GM12878 (cell line): ENCODE measurements at regions not wholly inside any gene's neighbourhood (a gene's known extent, or its start where the extent isn't known, plus 50 kb on each side); places are given as distances from the start of the nearest gene placed in this dataset.

Experiments
- ATAC-seq: fragments of 200-7000 bp; cut with Tn5 transposase; 3 replicates; pipeline ENCODE4 v1.9.1; 2020; ENCODE audit warnings: mild to moderate bottlenecking, moderate library complexity
- BruUV-seq: library from RNA; stranded (reverse); fragments of 400-500 nt; replicated peaks from 2 replicates; lab custom pipeline; 2021; lab: Mats Ljungman, UMichigan
- CTCF ChIA-PET: fragments of 300-600 bp; sonication (Branson Sonifier 250); formaldehyde crosslinking; extraction: SDS; loops from one replicate; lab custom pipeline; 2021; ENCODE audit warnings: inconsistent platforms; lab: Yijun Ruan, JAX
- POLR2A ChIA-PET: fragments of 350-600 bp; formaldehyde crosslinking; extraction: SDS; loops from one replicate; lab custom pipeline; 2021; ENCODE audit warnings: inconsistent platforms; lab: Charles Lee
- RAD21 ChIA-PET: fragments of 300-600 bp; sonication (Branson Sonifier 250); formaldehyde crosslinking; loops from one replicate; lab custom pipeline; 2023; ENCODE audit warnings: antibody characterized with exemption; ENCODE audit not compliant: unreplicated experiment; lab: Charles Lee
- SMC1A ChIA-PET: fragments of 300-600 bp; sonication (Branson Sonifier 250); formaldehyde crosslinking; loops from one replicate; lab custom pipeline; 2023; ENCODE audit not compliant: unreplicated experiment, uncharacterized antibody; lab: Charles Lee
- DNase-seq: peaks from one replicate; pipeline ENCODE4 v3.0.0-alpha.2; 2011; ENCODE audit warnings: low read depth, low spot score
- FAIRE-seq: peaks from 3 replicates; lab custom pipeline; 2011; peaks lifted over from hg19 to GRCh38; lab: Jason Lieb, UNC
- H2AFZ ChIP-seq: 2 replicates; pipeline ENCODE4 v1.6.0; 2011; ENCODE audit warnings: low read depth, low read length, control low read depth; ENCODE audit not compliant: control insufficient read depth
- H3K27ac ChIP-seq: 2 replicates; pipeline ENCODE4 v1.5.1; 2011; ENCODE audit warnings: control low read depth; ENCODE audit not compliant: control insufficient read depth, insufficient read depth
- H3K27me3 ChIP-seq, 2 experiments: replicated peaks in 1 of 2; 2 replicates each; pipeline versions ENCODE4 v1.6.0 to v1.6.1; 2011; ENCODE audit warnings: low read length in 1 of 2; ENCODE audit not compliant: control insufficient read depth in 2 of 2, insufficient read depth in 2 of 2
- H3K36me3 ChIP-seq, 2 experiments: 2 replicates each; pipeline ENCODE4 v1.5.1; 2011; ENCODE audit warnings: low read length in 1 of 2; ENCODE audit not compliant: control insufficient read depth in 2 of 2, insufficient read depth in 2 of 2
- H3K4me1 ChIP-seq: 2 replicates; pipeline ENCODE4 v1.6.1; 2011; ENCODE audit warnings: mild to moderate bottlenecking, low read length, moderate library complexity, mixed read lengths; ENCODE audit not compliant: control insufficient read depth, insufficient read depth
- H3K4me2 ChIP-seq: 2 replicates; pipeline ENCODE4 v1.6.0; 2011; ENCODE audit warnings: control low read depth; ENCODE audit not compliant: control insufficient read depth, insufficient read depth
- H3K4me3 ChIP-seq: fragments of 200-600 bp; sonication (generic); 2 replicates; pipeline ENCODE4 v1.5.1; 2016
- H3K79me2 ChIP-seq: 2 replicates; pipeline ENCODE4 v1.6.0; 2011; ENCODE audit warnings: low read length; ENCODE audit not compliant: control insufficient read depth, insufficient read depth
- H3K9ac ChIP-seq: 2 replicates; pipeline ENCODE4 v1.8.0; 2011; ENCODE audit warnings: low read length, control low read depth, mixed read lengths; ENCODE audit not compliant: control insufficient read depth, insufficient read depth
- H3K9me3 ChIP-seq: replicated peaks from 3 replicates; pipeline ENCODE4 v1.5.1; 2011; ENCODE audit warnings: mild to moderate bottlenecking, low read length; ENCODE audit not compliant: control insufficient read depth, insufficient read depth
- H4K20me1 ChIP-seq: 2 replicates; pipeline ENCODE4 v1.6.0; 2011; ENCODE audit not compliant: control insufficient read depth, insufficient read depth
- CHD1 ChIP-seq: IDR thresholded peaks from 2 replicates; pipeline ENCODE4 v1.6.1; 2012; ENCODE audit warnings: low read depth, low read length, improper control_type of control experiment
- CREM ChIP-seq: IDR thresholded peaks from 2 replicates; pipeline ENCODE4 v1.6.1; 2014; ENCODE audit warnings: antibody characterized with exemption, low read depth
- DPF2 ChIP-seq: fragments of 450-650 bp; IDR thresholded peaks from 2 replicates; pipeline ENCODE4 v1.6.1; 2017; ENCODE audit warnings: mild to moderate bottlenecking
- ESRRA ChIP-seq: IDR thresholded peaks from 2 replicates; pipeline ENCODE4 v1.6.1; 2012; ENCODE audit warnings: mild to moderate bottlenecking, low read length, improper control_type of control experiment
- FOXM1 ChIP-seq: IDR thresholded peaks from 2 replicates; pipeline ENCODE4 v1.6.1; 2012; ENCODE audit warnings: low read depth, mild to moderate bottlenecking, inconsistent platforms, low read length, moderate library complexity
- MTA3 ChIP-seq: IDR thresholded peaks from 2 replicates; pipeline ENCODE4 v1.6.1; 2012; ENCODE audit warnings: low read length, inconsistent platforms, borderline replicate concordance
- PAX8 ChIP-seq: fragments of 450-650 bp; IDR thresholded peaks from 2 replicates; pipeline ENCODE4 v1.6.1; 2017; ENCODE audit warnings: mild to moderate bottlenecking, moderate library complexity
- RBBP5 ChIP-seq: fragments of 200-600 bp; sonication (generic); conservative IDR thresholded peaks from 2 replicates; pipeline ENCODE4 v1.6.1; 2016
- SMAD5 ChIP-seq: IDR thresholded peaks from 2 replicates; pipeline ENCODE4 v1.6.1; 2016; ENCODE audit warnings: antibody characterized with exemption, low read depth
- STAT3 ChIP-seq: IDR thresholded peaks from 2 replicates; pipeline ENCODE4 v1.6.1; 2011; ENCODE audit warnings: low read depth, low read length, improper control_type of control experiment
- WRNIP1 ChIP-seq: IDR thresholded peaks from 2 replicates; pipeline ENCODE4 v1.6.1; 2011; ENCODE audit warnings: low read depth, low read length, improper control_type of control experiment, borderline replicate concordance
- YY1 ChIP-seq: IDR thresholded peaks from 2 replicates; pipeline ENCODE4 v1.6.1; 2011; ENCODE audit warnings: low read depth, mild to moderate bottlenecking, low read length
- ZBED1 ChIP-seq: IDR thresholded peaks from 2 replicates; pipeline ENCODE4 v1.6.1; 2016; ENCODE audit warnings: borderline replicate concordance
- in situ Hi-C: fragments of 300-500 bp; cut with MboI; formaldehyde crosslinking; loops from 9 replicates; pipeline ENCODE4 v1.14.3; 2018; ENCODE audit warnings: mixed read lengths
- intact Hi-C: fragments of 100-400 bp; cut with micrococcal nuclease; formaldehyde crosslinking; loops from one replicate; pipeline ENCODE4 v1.14.2; 2022; ENCODE audit not compliant: unreplicated experiment
- TF ChIP-seq, protein P1 (sequence below): IDR thresholded peaks from 2 replicates; pipeline ENCODE4 v1.6.1; 2012; ENCODE audit warnings: low read length, inconsistent platforms
- TF ChIP-seq, protein P2 (sequence below): fragments of 450-650 bp; IDR thresholded peaks from 2 replicates; pipeline ENCODE4 v1.6.1; 2017; ENCODE audit warnings: mild to moderate bottlenecking, moderate library complexity
- TF ChIP-seq, protein P3 (sequence below): fragments of 450-650 bp; IDR thresholded peaks from 2 replicates; pipeline ENCODE4 v1.6.1; 2016; ENCODE audit warnings: mild to moderate bottlenecking
- TF ChIP-seq, protein P4 (sequence below): fragments of 150-350 bp; IDR thresholded peaks from 2 replicates; pipeline ENCODE4 v1.6.1; 2014; ENCODE audit warnings: mild to moderate bottlenecking, low read depth, low read length

DNA sequence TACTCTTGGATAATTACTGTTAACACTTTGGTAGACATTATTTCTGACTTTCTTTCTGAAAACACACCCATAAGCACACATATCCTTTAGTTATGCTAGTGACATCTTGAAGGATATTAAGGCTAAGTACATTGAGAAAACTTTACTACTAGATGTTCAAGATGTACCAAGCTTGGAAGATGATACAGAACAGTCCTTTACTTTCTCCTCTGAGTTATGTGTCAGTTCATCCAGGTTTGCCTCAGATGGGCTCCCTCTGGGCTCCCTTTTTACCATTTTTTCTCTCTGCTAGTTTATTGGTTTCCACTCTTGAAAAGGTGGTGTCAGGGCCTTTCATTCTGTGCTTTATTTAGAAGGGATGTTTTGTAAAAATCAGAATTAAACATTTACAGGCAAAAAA is 172.3 kb downstream of the S1PR1 start:
- peak overlapping the region; percentile 75 for H3K4me2 ChIP-seq
- no peaks in the 10 kb centered on the region for H3K27me3 ChIP-seq
- H3K9ac ChIP-seq, result peak overlapping the region; percentile 77
- intact Hi-C loops (loop anchor here (5.0 kb wide), 1 partner anchor 172 kb away; the partner anchor contains the start of gene S1PR1), in situ Hi-C loops (no loop called here)
- peaks cover 59% of the 10 kb centered on the region for H3K4me1 ChIP-seq
- SMC1A ChIA-PET, result interaction anchor here (0.6 to 33.8 kb wide), 19 partner anchors 10 to 494 kb away, joined by 3 to 618 read pairs (median 16); no protein-coding TSS in a partner anchor
- no peak overlapping the region for H2AFZ ChIP-seq
- BruUV-seq, result no TSS peak
- peaks cover 0 to 6% of the 10 kb centered on the region in 2 experiments; a peak in 1 of 4 replicates for H3K36me3 ChIP-seq
- RAD21 ChIA-PET, result interaction anchor here (0.8 to 10.8 kb wide), 15 partner anchors 11 to 488 kb away, joined by 3 to 503 read pairs (median 39); no protein-coding TSS in a partner anchor
- H3K27ac ChIP-seq, result peak overlapping the region; percentile 98
- no peak for DNase-seq
- FAIRE-seq, result no peak
- peaks cover 13% of the 10 kb centered on the region for H3K9me3 ChIP-seq
- POLR2A ChIA-PET, result interaction anchor here (0.7 to 12.2 kb wide), 10 partner anchors 9 to 119 kb away, joined by 3 to 209 read pairs (median 36); no protein-coding TSS in a partner anchor
- CTCF ChIA-PET, result interaction anchor here (1.1 to 12.2 kb wide), 18 partner anchors 11 to 121 kb away, joined by 3 to 323 read pairs (median 10); no protein-coding TSS in a partner anchor
- peak; percentile 2 for ATAC-seq
- H3K4me3 ChIP-seq, result peak overlapping the region; percentile 54; the same call in 1 of the 2 replicates
- H4K20me1 ChIP-seq, result no peaks in the 10 kb centered on the region
- H3K79me2 ChIP-seq, result peaks cover 12% of the 10 kb centered on the region
- 0 out of 2 replicates have a peak, but pooled peaks have one; percentile 14 for TF ChIP-seq YY1
- TF ChIP-seq CREM, result 0 out of 2 replicates have a peak, but pooled peaks have one; percentile 12
- TF ChIP-seq RBBP5, result no peak
- peak; percentile 26; the same call in 1 of the 2 replicates for TF ChIP-seq FOXM1
- TF ChIP-seq, protein P1, sequence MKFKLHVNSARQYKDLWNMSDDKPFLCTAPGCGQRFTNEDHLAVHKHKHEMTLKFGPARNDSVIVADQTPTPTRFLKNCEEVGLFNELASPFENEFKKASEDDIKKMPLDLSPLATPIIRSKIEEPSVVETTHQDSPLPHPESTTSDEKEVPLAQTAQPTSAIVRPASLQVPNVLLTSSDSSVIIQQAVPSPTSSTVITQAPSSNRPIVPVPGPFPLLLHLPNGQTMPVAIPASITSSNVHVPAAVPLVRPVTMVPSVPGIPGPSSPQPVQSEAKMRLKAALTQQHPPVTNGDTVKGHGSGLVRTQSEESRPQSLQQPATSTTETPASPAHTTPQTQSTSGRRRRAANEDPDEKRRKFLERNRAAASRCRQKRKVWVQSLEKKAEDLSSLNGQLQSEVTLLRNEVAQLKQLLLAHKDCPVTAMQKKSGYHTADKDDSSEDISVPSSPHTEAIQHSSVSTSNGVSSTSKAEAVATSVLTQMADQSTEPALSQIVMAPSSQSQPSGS, result no peak; the same call in 1 of the 2 replicates
- 0 out of 2 replicates have a peak, but pooled peaks have one; percentile 47 for TF ChIP-seq PAX8
- TF ChIP-seq SMAD5, result peak; percentile 75; the same call in 1 of the 2 replicates
- TF ChIP-seq, protein P2, sequence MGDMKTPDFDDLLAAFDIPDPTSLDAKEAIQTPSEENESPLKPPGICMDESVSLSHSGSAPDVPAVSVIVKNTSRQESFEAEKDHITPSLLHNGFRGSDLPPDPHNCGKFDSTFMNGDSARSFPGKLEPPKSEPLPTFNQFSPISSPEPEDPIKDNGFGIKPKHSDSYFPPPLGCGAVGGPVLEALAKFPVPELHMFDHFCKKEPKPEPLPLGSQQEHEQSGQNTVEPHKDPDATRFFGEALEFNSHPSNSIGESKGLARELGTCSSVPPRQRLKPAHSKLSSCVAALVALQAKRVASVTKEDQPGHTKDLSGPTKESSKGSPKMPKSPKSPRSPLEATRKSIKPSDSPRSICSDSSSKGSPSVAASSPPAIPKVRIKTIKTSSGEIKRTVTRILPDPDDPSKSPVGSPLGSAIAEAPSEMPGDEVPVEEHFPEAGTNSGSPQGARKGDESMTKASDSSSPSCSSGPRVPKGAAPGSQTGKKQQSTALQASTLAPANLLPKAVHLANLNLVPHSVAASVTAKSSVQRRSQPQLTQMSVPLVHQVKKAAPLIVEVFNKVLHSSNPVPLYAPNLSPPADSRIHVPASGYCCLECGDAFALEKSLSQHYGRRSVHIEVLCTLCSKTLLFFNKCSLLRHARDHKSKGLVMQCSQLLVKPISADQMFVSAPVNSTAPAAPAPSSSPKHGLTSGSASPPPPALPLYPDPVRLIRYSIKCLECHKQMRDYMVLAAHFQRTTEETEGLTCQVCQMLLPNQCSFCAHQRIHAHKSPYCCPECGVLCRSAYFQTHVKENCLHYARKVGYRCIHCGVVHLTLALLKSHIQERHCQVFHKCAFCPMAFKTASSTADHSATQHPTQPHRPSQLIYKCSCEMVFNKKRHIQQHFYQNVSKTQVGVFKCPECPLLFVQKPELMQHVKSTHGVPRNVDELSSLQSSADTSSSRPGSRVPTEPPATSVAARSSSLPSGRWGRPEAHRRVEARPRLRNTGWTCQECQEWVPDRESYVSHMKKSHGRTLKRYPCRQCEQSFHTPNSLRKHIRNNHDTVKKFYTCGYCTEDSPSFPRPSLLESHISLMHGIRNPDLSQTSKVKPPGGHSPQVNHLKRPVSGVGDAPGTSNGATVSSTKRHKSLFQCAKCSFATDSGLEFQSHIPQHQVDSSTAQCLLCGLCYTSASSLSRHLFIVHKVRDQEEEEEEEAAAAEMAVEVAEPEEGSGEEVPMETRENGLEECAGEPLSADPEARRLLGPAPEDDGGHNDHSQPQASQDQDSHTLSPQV, result no peak
- TF ChIP-seq STAT3, result no peak
- TF ChIP-seq, protein P3, sequence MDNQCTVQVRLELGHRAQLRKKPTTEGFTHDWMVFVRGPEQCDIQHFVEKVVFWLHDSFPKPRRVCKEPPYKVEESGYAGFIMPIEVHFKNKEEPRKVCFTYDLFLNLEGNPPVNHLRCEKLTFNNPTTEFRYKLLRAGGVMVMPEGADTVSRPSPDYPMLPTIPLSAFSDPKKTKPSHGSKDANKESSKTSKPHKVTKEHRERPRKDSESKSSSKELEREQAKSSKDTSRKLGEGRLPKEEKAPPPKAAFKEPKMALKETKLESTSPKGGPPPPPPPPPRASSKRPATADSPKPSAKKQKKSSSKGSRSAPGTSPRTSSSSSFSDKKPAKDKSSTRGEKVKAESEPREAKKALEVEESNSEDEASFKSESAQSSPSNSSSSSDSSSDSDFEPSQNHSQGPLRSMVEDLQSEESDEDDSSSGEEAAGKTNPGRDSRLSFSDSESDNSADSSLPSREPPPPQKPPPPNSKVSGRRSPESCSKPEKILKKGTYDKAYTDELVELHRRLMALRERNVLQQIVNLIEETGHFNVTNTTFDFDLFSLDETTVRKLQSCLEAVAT, result peak; percentile 96
- TF ChIP-seq, protein P4, sequence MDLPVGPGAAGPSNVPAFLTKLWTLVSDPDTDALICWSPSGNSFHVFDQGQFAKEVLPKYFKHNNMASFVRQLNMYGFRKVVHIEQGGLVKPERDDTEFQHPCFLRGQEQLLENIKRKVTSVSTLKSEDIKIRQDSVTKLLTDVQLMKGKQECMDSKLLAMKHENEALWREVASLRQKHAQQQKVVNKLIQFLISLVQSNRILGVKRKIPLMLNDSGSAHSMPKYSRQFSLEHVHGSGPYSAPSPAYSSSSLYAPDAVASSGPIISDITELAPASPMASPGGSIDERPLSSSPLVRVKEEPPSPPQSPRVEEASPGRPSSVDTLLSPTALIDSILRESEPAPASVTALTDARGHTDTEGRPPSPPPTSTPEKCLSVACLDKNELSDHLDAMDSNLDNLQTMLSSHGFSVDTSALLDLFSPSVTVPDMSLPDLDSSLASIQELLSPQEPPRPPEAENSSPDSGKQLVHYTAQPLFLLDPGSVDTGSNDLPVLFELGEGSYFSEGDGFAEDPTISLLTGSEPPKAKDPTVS, result no peak
- no peak for TF ChIP-seq WRNIP1
- no peak for TF ChIP-seq ESRRA
- no peak for TF ChIP-seq DPF2
- peak; percentile 86 for TF ChIP-seq MTA3
- 0 out of 2 replicates have a peak, but pooled peaks have one; percentile 35 for TF ChIP-seq CHD1
- peak; percentile 77; the same call in 1 of the 2 replicates for TF ChIP-seq ZBED1
